Spleen (tissue), 11 donors: ENCODE measurements at regions not wholly inside any gene's neighbourhood (a gene's known extent, or its start where the extent isn't known, plus 50 kb on each side); places are given as distances from the start of the nearest gene placed in this dataset.

Experiments used
- DNase-seq: peaks from one replicate; pipeline ENCODE4 v3.0.0-alpha.2; 2020
- H3K27ac ChIP-seq, 8 donors: fragments of 200-600 bp; sonication (generic) in 7 of 8; 1 replicate in 4 of 8; 2 replicates in 4 of 8; pipeline versions ENCODE4 v1.5.0 to v1.8.0; 2016 to 2021; ENCODE audit warnings: inconsistent platforms in 4 of 8, mild to moderate bottlenecking in 4 of 8, moderate library complexity in 1 of 8
- H3K27me3 ChIP-seq, 7 donors: fragments of 200-600 bp; sonication (generic) in 6 of 7; replicated peaks in 1 of 7; 1 replicate in 4 of 7; 2 replicates in 3 of 7; pipeline versions ENCODE4 v1.5.0 to v1.8.0; 2016 to 2021; ENCODE audit warnings: inconsistent platforms in 3 of 7, mild to moderate bottlenecking in 1 of 7
- H3K36me3 ChIP-seq, 6 donors: fragments of 200-600 bp; sonication (generic) in 5 of 6; 1 replicate in 4 of 6; 2 replicates in 2 of 6; pipeline versions ENCODE4 v1.5.0 to v1.8.0; 2016 to 2021; ENCODE audit warnings: inconsistent platforms in 2 of 6
- H3K4me1 ChIP-seq, 6 donors: fragments of 200-600 bp; sonication (generic) in 5 of 6; 1 replicate in 3 of 6; 2 replicates in 3 of 6; pipeline versions ENCODE4 v1.5.0 to v1.8.0; 2016 to 2021; ENCODE audit warnings: inconsistent platforms in 3 of 6
- H3K4me3 ChIP-seq, 8 donors: fragments of 200-600 bp; sonication (generic) in 7 of 8; 1 replicate in 4 of 8; 2 replicates in 4 of 8; pipeline versions ENCODE4 v1.5.0 to v1.8.0; 2016 to 2021; ENCODE audit warnings: inconsistent platforms in 4 of 8, mild to moderate bottlenecking in 4 of 8, moderate library complexity in 2 of 8
- H3K9me3 ChIP-seq, 8 donors: fragments of 200-600 bp; sonication (generic) in 7 of 8; 1 replicate in 4 of 8; 2 replicates in 4 of 8; pipeline versions ENCODE4 v1.5.0 to v1.8.0; 2016 to 2021; ENCODE audit warnings: inconsistent platforms in 4 of 8
- CTCF ChIP-seq, 11 experiments: fragments of 200-600 bp in 7 of 11; fragments of 450-650 bp in 4 of 11; sonication (generic) in 4 of 11; IDR thresholded peaks in 8 of 11; conservative IDR thresholded peaks in 3 of 11; 1 replicate in 7 of 11; 2 replicates in 4 of 11; pipeline versions ENCODE4 v1.4.0 to v1.8.0; 2016 to 2021; ENCODE audit warnings: antibody characterized with exemption in 11 of 11, inconsistent platforms in 4 of 11, mild to moderate bottlenecking in 1 of 11
- POLR2A ChIP-seq, 3 donors: fragments of 450-650 bp; IDR thresholded peaks; one replicate each; pipeline ENCODE4 v1.5.1; 2017; ENCODE audit warnings: antibody characterized with exemption in 3 of 3, mild to moderate bottlenecking in 1 of 3
- POLR2AphosphoS5 ChIP-seq, 3 donors: sonication (generic); formaldehyde crosslinking; IDR thresholded peaks; one replicate each; pipeline ENCODE4 v1.5.1; 2017; ENCODE audit warnings: antibody characterized with exemption in 3 of 3
- WGBS, 5 donors: extraction: QIAGEN DNeasy Blood & Tissue Kit in 3 of 5; methylation state at CpG; one replicate each; pipeline versions ENCODE4 v1.1.5 to v1.1.7; 2013 to 2018; 5-methylcytosine and 5-hydroxymethylcytosine counted together
- intact Hi-C: fragments of 100-400 bp; cut with DNase I; formaldehyde crosslinking; loops from one replicate; pipeline ENCODE4 v1.15.0; 2023; ENCODE audit warnings: low total_unique reads
- donor health status: healthy with polysubstance abuse.
- donor health status: DM: no; HTN: no; CAD: no; lungs with moderate emphysema.
- donor health status: DM: no; HTN: no; CAD: no.
- donor health status: Bipolar disorder and iron deficiency.
- donor health status: healthy.
- donor health status: DM: no; HTN: no; CAD: no.
- donor health status: DM: yes; HTN: yes; CAD: no.

GRCh38 chr20:50292591-50293283 is 102.1 kb downstream of the CEBPB start:
- H3K27ac ChIP-seq: peak overlapping the region in 7 of 8 donors; percentile 73 to 83 (median 78)
- peaks cover 0 to 14% (median 0%) of the 10 kb centered on the region in 7 donors for H3K27me3 ChIP-seq
- H3K4me3 ChIP-seq: no peak overlapping the region
- peak; percentile 93 for DNase-seq
- H3K4me1 ChIP-seq: peaks cover 5 to 54% (median 32%) of the 10 kb centered on the region in 6 donors
- intact Hi-C loops: no loop called here
- H3K36me3 ChIP-seq: no peaks in the 10 kb centered on the region
- no peaks in the 10 kb centered on the region for H3K9me3 ChIP-seq
- TF ChIP-seq POLR2A (IDR thresholded peaks at IDR 0.05): peak in 1 of 3 donors; percentile 10
- TF ChIP-seq POLR2AphosphoS5 (IDR thresholded peaks at IDR 0.05): peak; percentile 84 to 93 (median 90)
- no peak for TF ChIP-seq CTCF (IDR thresholded peaks at IDR 0.05 in 8 of 11, conservative IDR thresholded peaks at IDR 0.05 in 3 of 11)
- WGBS, 5 donors: 37 to 73% (median 44%) methylated on average over 10 to 26 of the region's 26 CpGs

GRCh38 chr20:50293284-50294139 is 102.9 kb downstream of the CEBPB start:
- H3K27ac ChIP-seq: peak overlapping the region in 7 of 8 donors; percentile 22 to 83 (median 78)
- H3K27me3 ChIP-seq: peaks cover 0 to 14% (median 0%) of the 10 kb centered on the region in 7 donors
- TF ChIP-seq POLR2AphosphoS5 (IDR thresholded peaks at IDR 0.05) (no peak), CTCF (IDR thresholded peaks at IDR 0.05 in 8 of 11, conservative IDR thresholded peaks at IDR 0.05 in 3 of 11) (no peak), POLR2A (IDR thresholded peaks at IDR 0.05) (no peak)
- intact Hi-C loops: no loop called here
- no peaks in the 10 kb centered on the region for H3K36me3 ChIP-seq
- DNase-seq: peak; percentile 65
- peaks cover 5 to 59% (median 40%) of the 10 kb centered on the region in 6 donors for H3K4me1 ChIP-seq
- H3K9me3 ChIP-seq: no peaks in the 10 kb centered on the region
- WGBS, 5 donors: 79 to 89% (median 84%) methylated on average over 14 to 21 of the region's 21 CpGs
- no peak overlapping the region for H3K4me3 ChIP-seq

GRCh38 chr20:50294164-50295088 is 103.8 kb downstream of the CEBPB start:
- peak overlapping the region in 6 of 8 donors; percentile 22 to 83 (median 79) for H3K27ac ChIP-seq
- peak; percentile 72 for DNase-seq

More at GRCh38 chr20:50294164-50295088, 103.8 kb downstream of the CEBPB start:
- Histone ChIP-seq H3K4me3 (no peak overlapping the region), H3K9me3 (no peaks in the 10 kb centered on the region), H3K4me1 (peaks cover 5 to 67% (median 43%) of the 10 kb centered on the region in 6 donors), H3K27me3 (peaks cover 0 to 11% (median 0%) of the 10 kb centered on the region in 7 donors), H3K36me3 (no peaks in the 10 kb centered on the region)
- TF ChIP-seq POLR2AphosphoS5 (IDR thresholded peaks at IDR 0.05) (peak in 1 of 3 donors; percentile 33), CTCF (IDR thresholded peaks at IDR 0.05 in 8 of 11, conservative IDR thresholded peaks at IDR 0.05 in 3 of 11) (no peak), POLR2A (IDR thresholded peaks at IDR 0.05) (no peak)
- 82 to 90% (median 84%) methylated on average over 10 to 18 of the region's 18 CpGs for WGBS, 5 donors
- intact Hi-C loops: no loop called here
